Liver (tissue), 3 donors: ENCODE measurements at regions not wholly inside any gene's neighbourhood (a gene's known extent, or its start where the extent isn't known, plus 50 kb on each side); places are given as distances from the start of the nearest gene placed in this dataset.

Experiments
- CTCF ChIP-seq: fragments of 150-350 bp; IDR thresholded peaks from 2 replicates; pipeline ENCODE4 v1.5.1; 2017; ENCODE audit warnings: improper control_type of control experiment, low read depth, low read length; ENCODE audit not compliant: missing input control
- FOXA1 ChIP-seq: IDR thresholded peaks from 2 replicates; pipeline ENCODE4 v1.6.1; 2016; ENCODE audit warnings: antibody characterized with exemption
- GABPA ChIP-seq, 2 donors: IDR thresholded peaks in 1 of 2; conservative IDR thresholded peaks in 1 of 2; 2 replicates each; pipeline ENCODE4 v1.6.1; 2016; ENCODE audit warnings: antibody characterized with exemption in 2 of 2, mild to moderate bottlenecking in 1 of 2, moderate library complexity in 1 of 2
- MAX ChIP-seq: IDR thresholded peaks from 2 replicates; pipeline ENCODE4 v1.6.1; 2016; ENCODE audit warnings: antibody characterized with exemption
- REST ChIP-seq: IDR thresholded peaks from 2 replicates; pipeline ENCODE4 v1.6.1; 2016; ENCODE audit warnings: antibody characterized with exemption, mild to moderate bottlenecking
- SP1 ChIP-seq: IDR thresholded peaks from 2 replicates; pipeline ENCODE4 v1.6.1; 2018; ENCODE audit warnings: antibody characterized with exemption, mild to moderate bottlenecking
- TAF1 ChIP-seq: conservative IDR thresholded peaks from 2 replicates; pipeline ENCODE4 v1.6.1; 2016; ENCODE audit warnings: antibody characterized with exemption, mild to moderate bottlenecking
- YY1 ChIP-seq: IDR thresholded peaks from 2 replicates; pipeline ENCODE4 v1.6.1; 2016; ENCODE audit warnings: antibody characterized with exemption, mild to moderate bottlenecking
- ZBTB33 ChIP-seq: IDR thresholded peaks from 2 replicates; pipeline ENCODE4 v1.6.1; 2016; ENCODE audit warnings: antibody characterized with exemption
- donor health status: healthy.
- donor health status: healthy.

- TF ChIP-seq CTCF, result no peak
- TF ChIP-seq SP1, result no peak
- TF ChIP-seq MAX, result no peak
- TF ChIP-seq YY1, result no peak
- no peak for TF ChIP-seq REST
- no peak for TF ChIP-seq TAF1
- TF ChIP-seq FOXA1, result no peak
- TF ChIP-seq GABPA (IDR thresholded peaks at IDR 0.05 in 1 of 2, conservative IDR thresholded peaks at IDR 0.05 in 1 of 2), result no peak
- no peak for TF ChIP-seq ZBTB33
Observed at GRCh38 chr12:127106697-127107096, 1160.3 kb upstream of the TMEM132C start.
